HG03571 (cell line): ENCODE measurements at regions not wholly inside any gene's neighbourhood (a gene's known extent, or its start where the extent isn't known, plus 50 kb on each side); places are given as distances from the start of the nearest gene placed in this dataset.
A peak's percentile ranks its signal among the peaks of the same experiment; 100 is the strongest.

Experiments
- ATAC-seq: cut with Tn5 transposase; IDR thresholded peaks from one replicate; pipeline ENCODE4 v1.9.1; 2021; ENCODE audit not compliant: unreplicated experiment

GRCh38 chr14:51145246-51145645 is 50.3 kb upstream of the TRIM9 start:
- ATAC-seq: no peak

GRCh38 chr14:51147183-51147582 is 52.3 kb upstream of the TRIM9 start:
- no peak for ATAC-seq

GRCh38 chr14:51155326-51155725 is 60.4 kb upstream of the TRIM9 start:
- no peak for ATAC-seq

GRCh38 chr14:51157012-51157411 is 62.1 kb upstream of the TRIM9 start:
- ATAC-seq: no peak

DNA sequence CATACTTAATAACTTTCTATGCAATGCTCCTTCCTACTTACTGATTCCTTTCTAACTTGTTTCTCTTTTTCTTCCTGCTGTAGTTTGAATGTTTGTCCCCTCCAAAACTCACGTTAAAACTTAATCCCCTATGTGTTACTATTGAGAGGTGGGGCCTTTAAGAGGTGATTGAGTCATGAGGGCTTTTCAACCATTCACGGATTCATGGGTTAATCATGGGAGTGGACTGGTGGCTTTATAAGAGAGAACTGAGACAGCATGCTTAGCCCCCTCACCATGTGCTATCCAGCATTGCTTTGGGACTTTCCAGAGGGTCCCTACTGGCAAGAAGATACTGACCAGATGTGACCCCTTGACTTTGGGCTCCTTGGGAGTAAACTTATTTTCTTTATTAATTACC is 66.0 kb upstream of the TRIM9 start:
- no peak for ATAC-seq

GRCh38 chr14:51165415-51165814 is 70.5 kb upstream of the TRIM9 start:
- ATAC-seq: no peak

- ATAC-seq: no peak
Measured at GRCh38 chr14:51167587-51168214, 72.3 kb upstream of the TMX1 start.

DNA sequence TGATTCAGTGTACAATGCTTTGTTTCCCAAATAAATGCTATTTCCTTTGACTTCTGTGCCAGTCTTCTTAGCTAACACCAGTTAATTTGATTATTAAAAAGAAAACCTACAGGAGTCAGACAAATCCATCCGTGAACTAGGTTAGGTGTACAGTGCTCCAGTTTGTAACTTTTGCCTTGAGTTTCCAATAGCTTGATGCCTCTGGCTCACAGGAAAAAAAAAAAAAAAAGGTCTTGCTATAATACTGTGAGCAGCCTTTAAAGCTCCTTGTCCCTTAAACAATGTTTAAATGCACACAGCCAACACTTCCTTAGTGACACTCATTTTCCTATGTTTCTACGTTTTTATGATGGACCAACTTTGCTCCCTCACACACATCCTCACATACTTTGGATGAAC is 71.8 kb upstream of the TMX1 start:
- no peak for ATAC-seq

DNA sequence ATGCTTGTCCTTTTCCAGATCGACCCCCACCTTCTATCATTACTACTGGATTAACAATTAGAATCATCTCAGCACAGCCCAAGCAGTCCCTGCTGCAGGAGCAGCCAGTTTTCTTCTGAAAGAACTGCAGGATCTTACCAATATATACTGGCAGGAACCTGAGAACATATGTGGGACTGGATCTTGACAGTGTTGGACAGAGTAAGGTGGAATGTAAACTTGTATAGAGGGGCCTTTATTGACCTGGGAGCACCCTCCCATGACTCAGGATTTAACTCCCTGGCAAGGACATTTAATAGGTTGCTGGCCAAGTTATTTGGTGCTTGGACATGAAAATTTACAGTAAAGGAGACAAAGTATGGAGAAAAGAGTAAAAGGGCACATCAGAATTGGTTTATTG is 66.2 kb upstream of the TMX1 start:
- no peak for ATAC-seq

- ATAC-seq: no peak
Measured at GRCh38 chr14:51176839-51177238, 63.2 kb upstream of the TMX1 start.

DNA sequence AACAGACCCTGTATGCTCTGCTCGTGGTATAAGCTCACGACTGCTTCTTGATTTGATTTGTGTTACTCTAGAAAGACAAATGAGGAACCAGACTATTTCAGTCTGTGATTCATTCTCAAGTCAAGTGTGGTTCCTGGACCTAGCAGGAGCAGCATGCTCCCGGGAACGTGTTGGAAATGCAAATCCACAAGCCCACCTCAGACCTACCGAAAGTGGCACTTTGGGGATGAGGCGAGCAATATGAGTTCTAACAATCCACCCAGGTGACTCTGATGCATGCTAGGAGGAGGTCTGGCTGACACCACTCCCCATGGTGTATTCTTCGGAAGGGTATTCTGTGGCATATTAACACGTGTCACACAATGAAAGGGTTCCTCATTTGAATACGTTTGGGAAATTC is 59.5 kb upstream of the TMX1 start:
- ATAC-seq: peak; percentile 70

DNA sequence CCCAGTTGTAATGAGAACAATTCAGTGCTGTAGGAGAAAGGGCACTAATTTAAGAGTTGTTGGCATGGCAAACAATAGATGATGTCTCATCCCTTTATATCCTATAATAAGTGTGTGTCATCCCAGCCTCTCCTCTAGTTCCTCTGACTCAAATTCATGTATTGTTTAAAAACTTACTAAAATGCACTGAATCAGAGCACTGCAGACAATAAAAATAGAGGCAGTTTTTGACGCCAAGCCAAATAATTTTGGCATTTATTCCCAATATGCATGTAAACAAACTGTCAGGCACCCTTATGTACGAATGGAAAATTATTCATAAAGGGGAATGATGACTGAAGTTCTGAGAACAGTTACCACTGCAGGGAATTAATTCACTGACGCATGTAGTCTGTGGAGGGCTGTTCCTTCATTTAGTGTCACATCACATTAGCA is 57.9 kb upstream of the TMX1 start:
- ATAC-seq: no peak

DNA sequence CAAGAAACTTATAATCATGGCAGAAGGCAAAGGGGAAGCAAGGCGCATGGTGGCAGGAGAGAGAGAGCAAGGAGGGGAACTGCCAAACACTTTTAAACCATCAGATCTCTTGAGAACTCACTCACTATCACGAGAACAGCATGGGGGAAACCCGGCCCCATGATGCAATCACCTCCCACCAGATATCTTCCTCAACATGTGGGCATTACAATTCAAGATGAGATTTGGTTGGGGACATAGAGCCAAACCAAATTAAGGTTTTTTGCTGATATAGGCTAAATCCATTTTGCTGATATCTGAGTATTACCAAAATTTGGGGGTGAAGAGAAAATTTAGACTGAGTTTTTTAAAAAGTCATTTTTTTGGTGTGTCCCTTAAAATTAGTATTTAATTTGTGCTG is 54.9 kb upstream of the TMX1 start:
- no peak for ATAC-seq

DNA sequence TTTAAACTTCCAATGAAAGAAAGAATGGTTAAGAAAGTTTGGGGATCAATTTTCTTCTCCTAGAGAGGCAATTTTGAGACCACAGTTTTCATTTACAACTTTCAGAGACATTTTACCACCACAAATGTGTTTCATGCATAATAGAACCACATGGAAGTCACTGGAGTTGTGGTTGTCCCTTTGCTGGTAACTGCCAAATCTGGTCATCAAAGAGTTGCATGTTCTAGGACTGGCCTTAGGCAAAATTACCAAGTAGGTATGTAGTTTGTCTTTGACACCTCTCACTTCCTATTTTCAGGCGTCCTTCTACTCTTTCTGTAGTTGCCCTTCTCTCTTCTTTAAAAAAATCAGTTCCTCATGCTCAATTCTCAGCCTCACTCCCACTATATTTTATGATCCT is 54.3 kb upstream of the TMX1 start:
- ATAC-seq: peak; percentile 67

DNA sequence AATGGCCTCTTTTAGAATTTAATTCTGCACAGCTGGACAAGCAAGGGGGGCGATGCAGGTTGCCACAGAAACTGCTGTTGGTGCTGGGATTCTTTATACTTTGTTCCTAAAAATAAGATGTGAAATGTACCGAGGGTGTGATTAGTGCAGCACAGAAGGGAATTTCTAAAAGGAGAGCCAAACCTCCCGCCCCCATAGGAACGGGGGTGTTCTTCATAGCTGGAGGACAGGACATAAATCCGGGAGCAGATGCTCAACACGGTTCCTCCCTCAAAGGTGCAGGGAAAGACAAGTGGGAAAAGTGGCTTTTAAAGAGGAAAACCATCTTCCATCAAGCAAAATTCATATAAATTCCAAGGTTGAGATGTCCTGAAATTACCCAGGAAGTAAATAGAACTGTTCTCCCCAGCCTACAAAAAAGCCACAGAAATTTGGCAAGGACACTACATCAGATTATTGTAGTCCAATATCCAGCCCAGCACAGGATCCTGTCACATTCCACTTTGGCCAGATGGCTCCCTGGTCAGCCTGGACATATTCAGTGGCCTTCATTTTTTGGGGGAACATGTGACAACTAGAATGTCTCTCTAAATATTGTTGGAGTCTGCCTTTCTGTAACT is 51.4 kb upstream of the TMX1 start:
- no peak for ATAC-seq

DNA sequence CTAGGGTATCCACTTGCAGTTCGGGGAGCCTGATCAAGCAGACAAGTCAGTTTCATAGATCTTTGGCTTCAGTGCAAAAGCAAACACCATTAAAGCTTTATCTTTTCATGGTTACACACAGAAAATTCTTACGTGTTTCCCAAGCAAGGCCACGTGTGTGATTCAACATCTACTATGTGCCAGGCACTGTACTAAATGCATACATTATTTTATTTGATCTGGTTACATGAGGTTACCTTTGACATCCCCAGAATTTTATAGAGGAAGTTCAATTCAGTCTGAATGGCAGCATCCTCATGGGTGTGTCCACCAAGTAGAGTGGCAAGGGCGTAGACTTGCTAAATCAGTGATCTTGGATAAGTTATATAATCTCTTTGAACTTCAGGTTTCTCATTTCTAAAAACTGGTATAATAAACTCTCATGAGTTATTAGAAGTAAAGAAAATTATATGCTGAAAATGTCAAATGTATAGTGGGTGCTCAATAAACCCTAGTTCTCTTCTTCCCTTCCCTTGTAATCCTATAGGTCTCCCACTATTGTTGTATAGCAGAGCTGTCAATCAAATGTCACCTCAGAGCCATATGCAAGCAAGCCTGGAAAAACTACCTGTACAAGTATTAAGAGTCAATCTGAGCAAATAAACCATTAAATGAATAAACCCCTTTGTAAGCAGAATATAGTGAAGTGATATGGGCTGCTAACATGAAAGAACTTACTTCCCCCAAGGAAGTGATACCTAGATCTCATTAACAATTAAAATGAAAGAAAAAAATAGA is 50.3 kb upstream of the TMX1 start:
- ATAC-seq: no peak
